ENCODE measurements at regions not wholly inside any gene's neighbourhood (a gene's known extent, or its start where the extent isn't known, plus 50 kb on each side); places are given as distances from the start of the nearest gene placed in this dataset.
"Not testable (repeated sequence)": the region's sequence is repeated elsewhere in the genome, so short reads cannot be mapped to it uniquely, and the experiment has no call there.

DNA sequence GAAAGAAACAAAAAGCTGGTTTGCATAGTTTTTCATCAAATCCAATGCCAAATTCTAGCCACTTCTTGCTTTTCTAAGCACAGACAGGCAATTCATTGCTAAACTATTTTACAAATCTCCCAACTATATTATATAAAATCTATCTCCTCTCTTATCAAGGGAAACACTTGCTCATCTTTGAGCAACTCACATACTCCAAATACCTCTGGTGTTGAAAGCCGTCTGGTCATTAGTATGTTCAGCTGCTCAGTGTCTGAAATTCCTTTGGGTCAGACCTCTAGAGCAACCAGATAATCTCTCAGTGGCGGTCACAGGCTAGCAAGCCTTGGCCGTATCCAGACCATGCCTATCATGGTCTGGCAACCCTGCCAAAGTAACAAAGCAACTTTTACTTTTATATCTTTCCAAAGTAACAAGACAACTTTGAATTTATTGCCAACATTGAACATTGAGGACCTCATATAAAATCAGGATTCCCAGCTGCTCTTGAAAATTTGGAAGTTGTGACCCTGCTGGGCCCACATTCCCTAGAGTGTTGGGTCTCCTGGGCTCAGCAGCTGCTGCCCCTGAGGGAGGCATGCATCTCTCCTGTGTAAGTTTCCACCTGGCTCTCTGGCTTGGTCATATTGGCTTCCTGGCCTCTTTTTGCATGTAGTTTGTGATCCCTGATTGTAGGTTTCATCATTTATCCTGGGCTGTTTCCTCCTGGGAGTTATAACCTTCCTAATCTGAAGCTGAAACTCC, 56.8 kb upstream of the LANCL2 start:
- Mint-ChIP-seq H3K4me3 (no peak overlapping the region), H3K4me1 (peaks cover 22% of the 10 kb centered on the region), H3K27me3 (peaks cover 6% of the 10 kb centered on the region), H3K36me3 (no peaks in the 10 kb centered on the region), H3K9me3 (peaks cover 3% of the 10 kb centered on the region), H3K27ac (no peak overlapping the region)
- CTCF ChIA-PET: interaction anchor here (1.3 to 2.1 kb wide), 2 partner anchors 28 to 53 kb away, joined by 3 to 9 read pairs; no protein-coding TSS in a partner anchor
- no peak for DNase-seq

DNA sequence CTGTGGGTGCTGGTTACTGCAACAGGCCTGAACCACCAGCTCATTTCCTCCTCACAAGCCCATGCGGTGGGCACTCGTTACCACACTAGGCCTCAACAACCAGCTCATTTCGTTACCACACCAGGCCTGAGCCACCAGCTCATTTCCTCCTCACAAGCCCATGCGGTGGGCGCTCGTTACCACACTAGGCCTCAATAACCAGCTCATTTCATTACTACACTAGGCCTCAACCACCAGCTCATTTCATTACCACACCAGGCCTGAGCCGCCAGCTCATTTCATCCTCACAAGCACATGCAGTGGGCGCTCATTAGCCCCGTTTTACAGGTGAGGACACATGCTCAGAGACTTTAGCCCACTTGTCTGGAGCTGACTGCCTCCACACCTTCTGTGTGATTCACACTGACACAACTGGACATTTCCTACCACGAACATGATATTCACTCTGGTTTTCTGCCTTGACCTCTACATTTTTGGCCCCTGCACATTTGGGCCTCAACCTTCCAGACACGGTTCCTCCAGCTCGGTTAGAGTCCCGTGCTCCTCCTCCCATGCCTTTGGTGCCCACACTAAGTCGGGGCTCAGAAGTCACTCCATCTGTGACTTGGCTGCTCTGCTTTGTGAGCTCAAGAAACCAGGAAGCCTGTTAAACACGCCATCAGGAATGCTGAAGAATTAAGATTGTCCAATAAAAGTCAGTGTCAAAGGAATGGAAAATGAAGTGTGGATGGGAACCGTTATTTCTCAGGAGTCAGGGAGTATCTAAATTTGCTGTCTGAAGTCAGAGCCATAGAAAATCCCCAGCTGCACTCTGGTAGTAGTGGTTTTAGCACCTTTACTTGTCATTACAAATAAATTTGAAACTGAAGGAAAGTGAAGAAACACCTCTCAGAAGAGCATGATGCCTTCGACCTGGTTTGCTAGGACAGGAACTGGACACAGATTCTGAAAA, 55.8 kb upstream of the LANCL2 start:
- peaks cover 3% of the 10 kb centered on the region for H3K9me3 Mint-ChIP-seq
- H3K36me3 Mint-ChIP-seq: no peaks in the 10 kb centered on the region
- peaks cover 22% of the 10 kb centered on the region for H3K4me1 Mint-ChIP-seq
- peak; percentile 39 for DNase-seq
- no peak overlapping the region for H3K4me3 Mint-ChIP-seq
- CTCF ChIA-PET: interaction anchor here (0.6 to 2.1 kb wide), 3 partner anchors 29 to 91 kb away, joined by 3 to 9 read pairs (median 3); no protein-coding TSS in a partner anchor
- H3K27me3 Mint-ChIP-seq: no peaks in the 10 kb centered on the region
- H3K27ac Mint-ChIP-seq: no peak overlapping the region

DNA sequence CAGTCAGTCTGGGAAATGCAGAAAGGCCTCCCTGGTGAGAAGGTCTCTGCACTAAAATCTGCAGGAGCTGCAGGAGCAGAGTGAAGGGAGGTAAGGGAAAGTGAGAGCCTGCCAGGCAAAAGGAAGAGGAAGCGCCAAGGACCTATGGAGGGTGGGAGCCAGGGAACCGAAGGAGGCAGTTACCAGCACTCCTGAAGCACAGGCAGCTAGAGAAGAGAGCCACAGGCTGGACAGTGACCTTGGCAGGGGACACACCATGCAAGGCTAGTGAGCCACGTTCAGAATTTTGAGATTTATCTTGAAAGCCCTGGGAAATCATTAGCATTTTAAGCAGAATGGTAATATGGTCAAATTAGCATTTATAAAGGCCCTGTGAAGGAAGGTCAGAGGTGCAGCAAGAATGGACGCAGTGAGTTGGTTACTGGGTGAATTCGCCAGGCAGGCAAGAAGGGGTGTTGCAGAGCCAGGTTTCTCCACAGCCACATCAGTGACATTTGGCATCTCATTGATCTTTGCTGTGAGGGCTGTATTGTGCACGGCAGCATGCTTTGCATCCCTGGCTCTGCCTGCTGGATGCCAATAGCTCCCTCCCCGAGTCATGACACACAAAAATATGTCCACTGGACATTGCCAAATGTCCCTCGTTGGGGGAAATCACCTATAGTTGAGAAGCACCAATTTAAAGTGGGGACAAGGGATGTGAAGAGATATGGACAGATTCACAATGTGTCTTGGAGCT, 54.7 kb upstream of the LANCL2 start:
- peaks cover 3% of the 10 kb centered on the region for H3K9me3 Mint-ChIP-seq
- H3K4me1 Mint-ChIP-seq: peaks cover 22% of the 10 kb centered on the region
- CTCF ChIA-PET: no interaction called here
- no peak overlapping the region for H3K4me3 Mint-ChIP-seq
- H3K27ac Mint-ChIP-seq: no peak overlapping the region
- H3K27me3 Mint-ChIP-seq: no peaks in the 10 kb centered on the region
- H3K36me3 Mint-ChIP-seq: no peaks in the 10 kb centered on the region
- DNase-seq: no peak

DNA sequence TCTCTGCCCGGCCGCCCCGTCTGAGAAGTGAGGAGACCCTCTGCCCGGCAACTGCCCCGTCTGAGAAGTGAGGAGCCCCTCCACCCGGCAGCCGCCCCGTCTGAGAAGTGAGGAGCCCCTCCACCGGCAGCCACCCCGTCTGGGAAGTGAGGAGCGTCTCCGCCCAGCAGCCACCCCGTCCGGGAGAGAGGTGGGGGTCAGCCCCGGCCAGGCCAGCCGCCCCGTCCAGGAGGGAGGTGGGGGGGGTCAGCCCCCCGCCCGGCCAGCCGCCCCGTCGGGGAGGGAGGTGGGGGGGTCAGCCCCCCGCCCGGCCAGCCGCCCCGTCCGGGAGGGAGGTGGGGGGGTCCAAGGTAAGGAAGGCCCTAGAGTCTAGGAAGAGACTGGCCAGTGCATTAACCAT, 53.2 kb upstream of the LANCL2 start:
- CTCF ChIA-PET, H3K36me3 Mint-ChIP-seq, H3K4me3 Mint-ChIP-seq, DNase-seq, H3K27ac Mint-ChIP-seq, H3K9me3 Mint-ChIP-seq, H3K27me3 Mint-ChIP-seq: not testable (repeated sequence)
- H3K4me1 Mint-ChIP-seq: peaks cover 22% of the 10 kb centered on the region

DNA sequence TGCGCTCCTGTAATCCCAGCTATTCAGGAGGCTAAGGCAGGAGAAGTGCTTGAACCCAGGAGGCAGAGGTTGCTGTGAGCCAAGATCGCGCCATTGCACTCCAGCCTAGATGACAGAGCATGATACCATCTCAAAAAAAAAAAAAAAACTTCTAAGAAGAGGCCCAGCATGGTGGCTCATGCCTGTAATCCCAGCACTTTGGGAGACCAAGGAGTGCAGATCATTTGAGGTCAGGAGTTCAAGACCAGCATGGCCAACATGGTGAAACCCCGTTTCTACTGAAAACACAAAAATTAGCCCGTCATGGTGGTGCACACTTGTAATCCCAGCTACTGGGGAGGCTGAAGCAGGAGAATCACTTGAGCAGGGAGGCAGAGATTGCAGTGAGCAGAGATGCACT, 51.5 kb upstream of the LANCL2 start:
- H3K4me3 Mint-ChIP-seq, H3K36me3 Mint-ChIP-seq, CTCF ChIA-PET, H3K27me3 Mint-ChIP-seq, H3K27ac Mint-ChIP-seq, H3K9me3 Mint-ChIP-seq, DNase-seq: not testable (repeated sequence)
- peaks cover 21% of the 10 kb centered on the region for H3K4me1 Mint-ChIP-seq

DNA sequence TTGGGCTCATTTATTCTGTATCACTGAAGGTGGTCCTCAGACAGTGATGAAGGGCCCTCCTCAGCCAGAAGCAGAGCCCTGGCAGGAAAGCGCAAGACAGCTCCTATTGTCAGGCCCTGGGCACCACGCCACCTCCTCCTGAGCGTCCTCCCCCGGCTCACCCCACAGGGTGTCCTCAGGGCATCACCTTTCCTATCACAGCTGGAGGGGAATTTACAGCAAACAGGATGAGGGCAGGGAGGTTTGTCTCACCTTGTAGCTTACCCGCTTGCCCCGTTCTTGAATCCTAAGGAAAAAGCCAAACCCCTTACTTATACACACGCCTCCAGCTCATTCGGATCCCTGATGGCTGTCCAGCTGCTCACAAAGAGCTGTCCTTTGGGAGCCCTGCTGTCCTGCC, 50.2 kb upstream of the LANCL2 start:
- peaks cover 3% of the 10 kb centered on the region for H3K9me3 Mint-ChIP-seq
- CTCF ChIA-PET: no interaction called here

More for the DNA sequence above, 50.2 kb upstream of the LANCL2 start:
- DNase-seq: no peak
- peaks cover 12% of the 10 kb centered on the region for H3K4me1 Mint-ChIP-seq
- H3K36me3 Mint-ChIP-seq: no peaks in the 10 kb centered on the region
- no peak overlapping the region for H3K27ac Mint-ChIP-seq
- H3K27me3 Mint-ChIP-seq: peaks cover 6% of the 10 kb centered on the region
- no peak overlapping the region for H3K4me3 Mint-ChIP-seq
